Ureter (tissue), 1 donor: ENCODE measurements at regions not wholly inside any gene's neighbourhood (a gene's known extent, or its start where the extent isn't known, plus 50 kb on each side); places are given as distances from the start of the nearest gene placed in this dataset.
"Not testable (repeated sequence)": the region's sequence is repeated elsewhere in the genome, so short reads cannot be mapped to it uniquely, and the experiment has no call there.

Source experiments
- DNase-seq: peaks from one replicate; pipeline ENCODE4 v3.0.0-alpha.2; 2020; ENCODE audit warnings: low spot score
- donor health status: DM: yes; HTN: yes; CAD: no.

DNA sequence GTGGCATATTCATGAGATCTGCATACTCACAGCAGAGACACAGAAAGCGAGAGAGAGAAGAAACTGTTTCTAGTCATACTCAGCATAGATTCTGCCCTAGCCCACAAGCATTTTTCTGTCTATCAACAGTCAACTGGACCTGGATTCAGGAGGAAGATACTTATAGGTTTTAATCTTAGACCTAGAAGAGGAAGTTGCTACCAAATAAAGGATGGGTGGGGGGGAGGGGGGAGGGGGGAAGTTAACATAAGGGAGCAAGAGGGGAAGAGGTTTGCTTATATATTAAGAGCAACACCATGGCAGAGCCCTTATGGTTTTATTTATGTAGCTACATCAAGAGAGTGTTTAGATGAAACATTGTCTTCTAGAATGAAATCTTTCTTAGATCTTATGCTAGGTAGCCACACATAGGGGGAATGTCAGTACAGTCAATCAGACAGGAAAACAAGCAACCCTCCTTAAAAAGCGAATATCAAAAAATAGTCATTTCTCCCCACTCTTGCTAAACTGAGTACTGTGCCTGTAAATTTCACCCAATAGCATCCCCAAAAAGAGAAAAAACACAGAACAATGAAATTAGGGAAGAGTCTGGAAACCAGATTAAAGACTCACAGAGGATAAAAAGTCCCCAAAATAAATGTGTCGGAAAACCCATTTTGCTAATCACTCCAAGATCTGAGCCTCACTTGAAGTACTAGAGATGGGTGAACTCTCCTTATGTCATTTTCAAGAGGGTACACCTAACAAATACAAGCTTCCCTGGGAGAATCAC, 192.7 kb upstream of the NR4A3 start:
- DNase-seq: no peak

DNA sequence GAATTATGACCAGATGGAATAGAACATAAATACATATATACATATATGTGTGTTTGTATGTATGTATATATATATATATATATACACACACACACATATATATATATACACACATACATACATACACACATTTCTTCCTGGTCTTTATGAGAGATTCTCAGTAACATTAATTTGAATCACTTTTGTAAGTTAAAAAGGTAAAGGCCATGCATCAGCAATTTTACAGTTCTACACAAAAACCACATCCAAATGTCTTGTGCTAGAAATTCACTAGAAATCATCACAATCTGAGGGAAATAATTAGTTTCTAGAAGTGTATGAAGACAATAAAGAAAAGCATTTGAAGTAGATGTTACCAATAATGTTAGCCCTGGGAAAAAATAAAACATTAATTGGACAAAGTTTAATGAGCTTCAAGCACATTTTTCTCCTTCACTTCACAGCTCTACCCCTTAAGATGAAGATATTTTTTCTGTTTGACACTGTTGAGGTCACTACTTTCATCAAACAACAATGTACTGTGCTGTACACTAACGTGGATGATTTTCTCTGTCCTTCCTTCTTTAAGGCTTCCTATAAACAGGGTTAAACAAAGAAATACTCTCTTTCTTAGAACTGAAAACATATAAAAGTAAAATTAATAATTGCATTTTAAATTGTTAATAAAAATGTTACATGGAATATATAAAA, 189.2 kb upstream of the NR4A3 start:
- DNase-seq: no peak

DNA sequence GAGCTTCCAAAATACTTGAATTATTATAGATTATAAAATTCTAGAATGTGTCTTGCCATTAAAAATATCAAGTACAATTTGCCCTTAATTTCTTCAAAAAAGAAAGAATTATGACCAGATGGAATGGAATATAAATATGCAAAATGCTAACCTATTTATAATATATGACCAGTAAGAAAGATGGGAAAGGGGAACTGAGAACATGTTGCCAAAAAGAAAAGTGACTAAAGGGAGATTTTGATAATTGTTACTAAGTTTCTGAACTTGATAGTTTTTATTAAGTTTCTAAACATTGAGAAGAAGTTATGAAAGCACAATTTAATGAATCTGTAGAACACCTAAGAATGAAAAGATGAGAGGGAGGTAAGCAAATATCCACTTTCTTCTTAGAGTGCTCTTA, 188.4 kb upstream of the NR4A3 start:
- DNase-seq: no peak

DNA sequence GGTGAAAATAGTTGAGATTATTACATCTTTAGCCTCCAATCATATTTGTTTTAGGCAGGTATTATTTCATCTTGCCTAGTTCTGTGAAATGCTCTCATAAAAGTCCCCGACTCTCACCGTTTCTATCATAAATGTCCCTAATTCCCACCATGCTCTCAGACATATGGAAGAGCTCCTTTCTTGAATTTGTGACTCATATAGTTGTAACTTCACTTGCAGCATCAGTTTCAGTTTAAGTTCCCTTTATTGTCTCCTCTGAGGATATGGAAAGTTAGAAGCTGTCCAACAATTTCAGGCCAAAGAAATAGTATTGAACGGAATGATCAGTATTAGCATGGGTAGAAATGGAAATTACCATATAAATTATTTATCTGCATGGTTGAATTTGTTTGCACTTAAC, 187.5 kb upstream of the NR4A3 start:
- no peak for DNase-seq

DNA sequence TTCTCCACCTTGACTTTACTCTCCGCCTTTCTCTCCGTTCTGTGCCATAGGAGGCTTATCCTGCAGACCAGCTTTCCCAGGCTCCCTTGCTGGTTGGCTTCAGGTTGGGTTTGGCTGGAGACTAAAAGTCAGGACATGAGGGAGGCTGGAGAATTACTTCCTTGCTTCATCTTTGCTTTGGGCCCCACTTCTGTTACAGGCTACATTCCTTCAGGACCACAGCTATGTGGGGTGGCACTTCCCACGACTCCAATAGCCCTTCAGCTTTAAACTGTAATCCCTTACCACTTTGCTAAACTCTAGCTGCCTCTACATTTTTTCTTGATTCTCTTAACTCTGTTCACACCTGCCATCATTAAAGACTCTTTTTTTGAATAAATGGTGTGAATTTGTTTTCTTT, 186.7 kb upstream of the NR4A3 start:
- no peak for DNase-seq

DNA sequence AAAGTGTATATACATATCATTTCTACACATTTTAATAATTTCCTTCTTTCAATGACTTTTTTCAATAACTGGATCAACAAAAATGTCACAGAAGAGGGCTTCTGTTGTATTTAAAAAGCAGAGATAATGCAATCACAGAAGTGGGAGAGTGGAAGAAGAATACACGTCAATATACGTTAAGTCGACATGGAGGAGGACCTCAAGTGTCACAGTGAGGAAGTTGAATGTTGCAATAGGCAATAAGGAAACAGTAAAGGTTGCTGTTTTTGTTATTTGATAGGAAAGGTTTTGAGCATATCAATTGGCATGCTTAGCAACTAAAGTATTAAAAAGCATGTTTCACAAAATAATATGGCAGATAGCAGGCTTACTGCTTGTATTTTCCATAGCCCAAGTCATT, 184.0 kb upstream of the NR4A3 start:
- no peak for DNase-seq

DNA sequence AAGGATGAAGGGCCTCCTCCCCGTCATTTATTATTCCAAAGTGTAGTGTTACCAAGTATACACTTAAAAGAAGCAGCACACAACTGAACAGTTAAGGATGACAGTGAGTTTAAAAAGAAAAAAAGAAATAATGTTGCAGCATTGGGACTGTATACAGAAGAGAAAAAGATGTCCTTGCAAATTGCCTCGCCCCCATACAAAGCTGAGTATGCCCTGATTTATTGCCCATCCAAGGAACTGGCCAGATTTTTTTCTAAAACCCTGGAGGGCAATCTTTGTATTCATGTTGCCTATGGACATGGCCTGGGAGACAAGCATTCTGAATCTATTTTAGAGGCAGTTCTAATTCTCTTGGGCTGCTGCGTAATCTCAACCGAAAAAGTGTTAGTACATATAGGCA, 182.7 kb upstream of the NR4A3 start:
- DNase-seq: no peak

DNA sequence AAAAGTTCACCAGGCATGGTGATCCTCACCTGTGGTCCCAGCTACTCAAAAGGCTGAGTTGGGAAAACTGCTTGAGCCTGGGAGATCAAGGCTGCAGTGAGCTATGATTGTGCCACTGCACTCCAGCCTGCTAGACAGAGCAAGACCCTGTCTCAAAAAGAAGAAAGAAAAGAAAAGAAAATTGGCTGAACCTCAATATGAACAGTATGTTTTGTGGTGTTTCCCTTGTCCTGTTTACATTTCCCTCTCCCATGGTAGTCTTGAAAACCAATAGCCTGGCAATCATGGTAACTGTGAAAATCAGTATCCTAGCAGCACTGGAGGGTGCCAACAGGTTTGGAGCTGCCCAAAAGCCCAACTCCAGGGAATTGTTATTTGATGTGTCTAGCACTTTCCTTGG, 174.1 kb upstream of the NR4A3 start:
- DNase-seq: no peak

DNA sequence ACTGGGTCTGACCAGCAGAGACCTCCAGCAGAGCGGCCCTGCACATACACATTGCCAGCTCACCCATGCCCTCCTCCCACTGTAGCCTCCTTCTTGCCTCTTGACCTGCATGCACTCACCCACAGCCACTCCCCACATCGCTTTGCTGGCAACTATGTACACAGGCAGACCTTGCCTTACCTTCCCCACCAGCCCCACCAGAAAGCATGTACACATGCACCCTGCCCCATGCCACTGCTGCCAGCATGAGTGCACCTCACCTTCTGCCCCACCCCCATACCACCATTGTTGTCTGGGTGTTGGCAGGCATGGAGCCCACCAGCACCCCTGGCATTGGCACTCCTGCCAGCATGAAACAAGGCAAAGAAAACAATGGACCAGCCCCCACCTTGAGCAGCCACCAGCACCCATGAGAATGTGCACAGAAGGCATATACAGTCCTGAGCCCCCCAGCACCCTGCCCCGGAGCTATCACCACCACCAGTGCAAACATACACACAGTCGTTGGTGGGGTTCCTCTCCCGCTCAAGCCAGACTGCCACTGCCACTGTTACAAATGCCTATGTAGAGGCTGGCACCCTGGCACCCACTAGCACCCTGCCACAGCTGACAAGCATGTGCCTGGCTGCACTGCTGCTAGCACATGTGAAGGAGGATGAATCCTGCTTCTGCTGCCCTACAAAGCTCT, 171.4 kb upstream of the NR4A3 start:
- DNase-seq: no peak

DNA sequence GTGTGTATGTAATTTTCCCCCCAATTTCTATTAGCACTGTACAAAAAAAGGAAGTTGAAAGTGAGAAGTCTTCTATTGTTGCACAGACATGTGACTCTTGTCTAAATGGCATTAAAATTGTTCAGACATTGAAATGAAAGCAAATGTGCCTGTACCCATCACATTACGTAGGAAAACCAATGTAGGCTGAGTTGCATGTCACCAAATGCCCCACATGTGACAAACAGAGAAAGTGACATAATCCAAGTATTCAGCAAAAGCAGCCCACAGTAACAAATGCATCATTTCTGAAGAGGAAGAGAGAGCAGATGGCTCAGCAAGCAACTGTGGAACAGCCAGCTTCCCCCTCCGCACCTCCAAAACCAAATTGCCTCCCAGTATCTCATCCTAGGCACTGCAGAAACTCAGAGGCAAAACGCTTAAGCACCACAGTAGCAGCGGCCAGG, 161.5 kb upstream of the NR4A3 start:
- no peak for DNase-seq

DNA sequence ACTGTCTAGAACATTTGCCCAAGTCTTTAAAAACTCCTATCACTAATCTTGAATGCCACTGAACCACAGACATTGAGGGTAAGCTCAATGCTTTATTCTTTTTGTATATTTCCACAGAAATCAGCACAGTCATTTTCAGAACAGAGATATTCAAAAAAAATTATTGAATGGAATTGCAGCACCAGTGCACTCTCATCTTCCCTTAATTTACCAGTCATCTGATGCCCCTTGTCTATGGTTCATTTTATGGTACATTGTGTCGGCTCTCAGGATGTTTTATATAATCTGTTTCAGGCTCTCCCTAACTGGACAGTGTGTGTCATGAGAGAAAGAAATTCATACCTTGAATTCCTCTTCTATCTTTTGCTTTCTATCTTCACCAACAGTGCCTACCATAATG, 158.4 kb upstream of the NR4A3 start:
- DNase-seq: no peak

DNA sequence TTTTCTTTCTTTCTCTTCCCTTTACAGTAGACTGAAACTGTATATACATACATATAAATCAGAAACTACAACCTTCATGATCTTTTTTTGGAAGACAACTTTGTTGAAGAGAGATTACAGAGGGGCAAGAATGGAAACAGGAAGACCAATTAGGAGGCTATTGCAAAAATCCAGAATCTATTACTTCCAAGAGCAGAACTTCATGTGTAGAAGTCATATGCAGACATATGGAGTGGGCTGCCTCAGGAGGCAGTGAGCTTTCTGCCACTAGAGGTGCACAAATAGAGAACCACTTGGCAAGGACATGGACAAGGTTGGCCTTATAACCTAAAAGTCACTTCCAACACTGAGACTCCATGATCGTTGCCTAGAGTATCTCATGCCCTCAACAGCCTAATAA, 157.8 kb upstream of the NR4A3 start:
- DNase-seq: no peak

DNA sequence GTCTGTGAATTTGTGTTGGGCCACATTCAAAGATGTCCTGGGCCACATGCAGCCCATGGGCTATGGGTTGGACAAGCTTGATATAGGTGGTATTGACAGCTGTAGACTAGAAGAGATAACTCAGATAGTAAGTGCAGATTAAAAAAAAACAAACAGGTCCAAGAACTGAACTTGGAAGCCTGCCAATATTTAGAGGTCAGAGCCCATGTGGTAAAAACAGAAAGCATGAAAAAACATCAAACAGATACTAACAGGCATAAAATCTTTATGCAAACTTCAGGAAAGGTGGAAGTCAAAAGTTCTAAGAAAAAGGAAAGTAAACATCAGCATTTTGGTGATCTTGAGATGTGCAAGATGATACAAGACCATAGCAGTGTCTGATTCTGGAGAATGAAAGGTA, 155.1 kb upstream of the NR4A3 start:
- DNase-seq: no peak

DNA sequence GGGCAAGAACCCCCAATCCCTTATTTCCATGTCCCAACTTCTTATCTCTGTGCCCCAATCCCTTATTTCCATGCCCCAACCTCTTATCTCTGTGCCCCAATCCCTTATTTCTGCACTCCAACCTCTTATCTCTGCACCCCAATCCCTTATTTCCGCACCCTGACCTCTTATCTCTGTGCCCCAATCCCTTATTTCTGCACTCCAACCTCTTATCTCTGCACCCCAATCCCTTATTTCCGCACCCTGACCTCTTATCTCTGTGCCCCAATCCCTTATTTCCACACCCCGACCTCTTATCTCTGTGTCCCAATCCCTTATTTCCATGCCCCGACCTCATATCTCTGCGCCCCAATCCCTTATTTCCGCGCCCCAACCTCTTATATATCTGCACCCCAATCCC, 150.8 kb upstream of the NR4A3 start:
- not testable (repeated sequence) for DNase-seq

DNA sequence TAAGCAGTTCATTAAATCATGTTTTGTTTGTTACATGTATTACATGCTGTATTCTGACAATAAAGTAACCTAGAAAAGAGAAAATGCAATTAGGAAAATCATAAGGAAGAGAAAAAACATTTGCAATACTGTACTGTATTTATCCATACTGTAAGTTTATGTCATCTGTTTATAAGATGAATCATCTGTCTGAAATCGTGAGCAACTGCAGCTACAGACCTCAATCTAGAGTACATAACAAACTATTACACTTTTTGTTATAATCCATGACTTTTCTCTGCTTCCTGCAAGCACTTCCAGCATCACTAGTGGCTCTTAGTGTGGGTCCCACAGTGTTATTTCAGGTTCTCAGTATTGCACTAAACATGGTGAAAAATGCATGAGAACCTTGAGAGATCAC, 144.4 kb upstream of the NR4A3 start:
- no peak for DNase-seq

DNA sequence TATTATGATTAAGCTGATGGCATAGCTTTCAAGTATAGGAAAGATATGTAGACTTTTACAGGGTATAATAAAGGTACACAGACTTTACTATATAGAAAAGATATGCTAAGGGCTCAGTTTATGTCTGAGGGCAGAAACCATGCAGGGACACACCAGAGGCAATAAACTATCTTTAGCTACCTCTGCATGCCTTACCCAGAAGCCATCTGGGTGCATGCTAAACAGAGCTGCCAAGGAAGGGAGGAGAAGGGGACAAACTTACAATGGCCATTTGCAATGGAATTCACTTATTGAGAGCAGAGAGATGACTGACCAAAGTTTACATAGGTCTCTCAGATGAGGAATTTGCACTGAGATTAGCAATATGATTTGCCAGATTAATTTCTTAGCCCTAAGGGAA, 143.1 kb upstream of the NR4A3 start:
- DNase-seq: no peak

DNA sequence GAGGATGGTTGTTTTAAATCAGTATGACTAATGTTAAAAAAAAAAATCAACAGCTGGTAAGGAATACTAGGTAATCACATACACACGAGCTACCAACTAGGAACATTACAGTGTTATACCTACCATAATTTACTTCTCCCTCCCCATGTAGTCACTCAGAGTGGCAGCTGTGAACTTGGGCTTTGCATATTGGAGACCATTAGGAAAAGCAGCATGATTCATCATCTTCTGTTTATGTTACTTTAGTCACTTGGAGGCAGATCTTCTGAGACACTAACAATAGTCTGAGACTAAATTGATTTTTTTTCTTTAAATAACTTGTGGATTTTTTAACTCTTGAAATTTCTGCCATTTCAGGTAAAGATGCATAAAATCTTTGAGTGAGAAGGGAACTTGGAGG, 141.5 kb upstream of the NR4A3 start:
- no peak for DNase-seq

DNA sequence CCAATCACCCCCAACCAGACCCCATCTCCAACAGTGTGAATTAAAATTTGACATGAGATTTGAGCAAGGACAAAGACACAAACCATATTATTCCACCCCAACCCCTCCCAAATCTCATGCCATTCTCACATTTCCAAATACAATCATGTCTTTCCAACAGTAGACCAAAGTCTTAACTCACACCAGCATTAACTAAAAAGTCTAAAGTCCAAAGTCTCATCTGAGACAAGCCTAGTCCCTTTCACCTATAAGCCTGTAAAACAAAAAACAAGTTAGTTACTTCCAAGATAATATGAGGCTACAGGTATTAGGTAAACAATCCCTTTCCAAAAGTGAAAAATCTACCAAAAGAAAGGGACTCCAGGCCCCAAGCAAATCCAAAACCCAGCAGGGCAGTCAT, 140.6 kb upstream of the NR4A3 start:
- no peak for DNase-seq

DNA sequence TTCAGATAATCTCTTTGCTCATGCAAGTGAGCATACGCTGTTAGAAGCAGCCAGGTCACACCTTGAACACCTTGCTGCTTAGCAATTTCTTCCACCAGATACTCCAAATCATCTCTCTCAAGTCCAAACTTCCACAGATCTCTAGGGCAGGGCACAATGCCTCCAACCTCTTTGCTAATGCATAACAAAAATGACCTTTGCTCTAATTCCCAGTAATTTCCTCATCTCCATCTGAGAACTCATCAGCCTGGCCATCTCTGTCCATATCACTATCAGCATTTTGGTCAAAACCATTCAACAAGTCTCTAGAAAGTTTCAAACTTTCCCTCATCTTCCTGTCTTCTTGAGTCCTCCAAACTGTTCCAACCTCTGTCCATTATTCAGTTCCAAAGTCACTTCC, 139.3 kb upstream of the NR4A3 start:
- DNase-seq: no peak

DNA sequence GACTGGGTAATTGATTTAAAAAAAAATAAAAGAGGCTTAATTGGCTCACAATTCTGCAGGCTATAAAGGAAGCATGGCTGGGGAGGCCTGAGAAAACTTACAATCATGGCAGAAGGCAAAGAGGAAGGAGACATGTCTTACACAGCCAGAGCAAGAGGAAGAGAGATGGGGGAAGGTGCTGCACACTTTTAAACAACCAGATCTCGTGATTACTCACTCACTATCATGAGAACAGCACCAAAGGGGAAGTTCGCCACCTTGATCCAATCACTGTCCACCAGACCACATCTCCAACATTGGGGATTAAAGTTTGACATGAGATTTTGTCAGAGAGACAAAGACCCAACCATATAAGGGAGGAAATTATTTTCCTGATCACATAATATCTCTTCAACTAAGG, 138.8 kb upstream of the NR4A3 start:
- no peak for DNase-seq

DNA sequence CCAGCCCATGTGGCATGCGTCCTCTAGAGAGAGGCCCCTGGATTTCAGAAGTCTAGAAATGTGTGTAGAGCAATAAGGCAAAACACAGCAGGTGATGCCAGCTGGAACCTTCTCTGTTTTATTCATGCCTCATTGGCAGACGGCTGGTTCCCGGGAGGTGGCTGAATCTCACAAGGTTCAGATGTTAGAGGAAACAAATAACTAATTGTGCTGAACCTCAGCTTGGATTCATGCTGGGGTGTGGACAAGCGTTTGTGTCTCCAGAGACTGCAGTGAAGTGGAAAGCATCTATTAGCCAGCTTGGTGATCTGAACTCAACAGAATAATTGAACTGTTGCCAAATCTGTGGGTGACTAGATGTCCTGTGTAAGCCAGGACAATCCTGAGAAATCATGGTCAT, 131.1 kb upstream of the NR4A3 start:
- DNase-seq: no peak

DNA sequence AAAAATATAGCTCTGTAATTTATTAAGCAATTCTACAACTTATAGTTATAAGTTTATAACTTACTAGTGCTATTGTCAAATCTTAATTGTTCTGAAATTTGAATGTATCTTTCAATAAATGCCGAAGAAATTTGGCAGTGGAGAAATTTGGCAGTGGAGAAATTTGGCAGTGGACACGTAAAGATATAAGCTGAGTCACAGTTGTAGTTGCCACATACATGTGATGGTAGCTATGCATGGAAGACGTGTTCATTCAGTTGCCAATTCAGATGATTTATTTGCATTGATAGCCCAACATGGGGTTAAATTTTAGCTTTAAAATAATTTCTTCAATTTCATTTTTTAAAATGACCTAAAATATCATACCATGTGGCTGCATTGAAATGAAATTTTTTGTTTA, 127.8 kb upstream of the NR4A3 start:
- DNase-seq: no peak

DNA sequence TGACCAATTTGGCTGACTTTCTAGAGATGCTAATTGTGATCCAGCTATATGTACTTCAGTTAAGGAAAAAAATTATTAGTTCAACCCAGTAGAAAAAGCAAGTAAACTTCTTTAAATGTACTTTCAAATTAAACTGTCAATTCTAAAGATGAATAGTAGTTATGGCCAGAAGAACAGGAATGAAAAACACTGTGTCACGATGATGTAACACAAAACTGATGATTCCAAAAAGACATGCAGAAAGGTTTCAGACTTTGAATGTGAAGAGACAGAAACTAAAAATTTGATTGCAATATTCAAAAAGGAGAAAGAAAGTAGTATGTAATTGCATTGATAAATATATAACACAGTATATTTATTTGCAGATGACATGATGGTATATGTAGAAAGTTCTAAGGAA, 127.3 kb upstream of the NR4A3 start:
- DNase-seq: no peak
